Activated T-cell treated with anti-CD3 and anti-CD28 coated beads, Interleukin-2, amount 50 U/mL, for 24 hours (primary cell): ENCODE measurements at regions not wholly inside any gene's neighbourhood (a gene's known extent, or its start where the extent isn't known, plus 50 kb on each side); places are given as distances from the start of the nearest gene placed in this dataset.

Experiments
- DNase-seq: peaks from one replicate; pipeline ENCODE4 v3.0.0-alpha.2; 2020
- H3K27ac Mint-ChIP-seq: 2 replicates; pipeline ENCODE4 v1.8.0; 2020; ENCODE audit warnings: mild to moderate bottlenecking, mixed read lengths
- H3K27me3 Mint-ChIP-seq: 2 replicates; pipeline ENCODE4 v1.8.0; 2020; ENCODE audit warnings: mixed read lengths
- H3K36me3 Mint-ChIP-seq: 2 replicates; pipeline ENCODE4 v1.8.0; 2020; ENCODE audit warnings: low read depth, mixed read lengths
- H3K4me1 Mint-ChIP-seq: 2 replicates; pipeline ENCODE4 v1.8.0; 2020; ENCODE audit warnings: low read depth, mixed read lengths
- H3K4me3 Mint-ChIP-seq: 2 replicates; pipeline ENCODE4 v1.8.0; 2020; ENCODE audit warnings: mild to moderate bottlenecking, moderate library complexity, mixed read lengths
- H3K9me3 Mint-ChIP-seq: 2 replicates; pipeline ENCODE4 v1.8.0; 2020; ENCODE audit warnings: mixed read lengths

DNA sequence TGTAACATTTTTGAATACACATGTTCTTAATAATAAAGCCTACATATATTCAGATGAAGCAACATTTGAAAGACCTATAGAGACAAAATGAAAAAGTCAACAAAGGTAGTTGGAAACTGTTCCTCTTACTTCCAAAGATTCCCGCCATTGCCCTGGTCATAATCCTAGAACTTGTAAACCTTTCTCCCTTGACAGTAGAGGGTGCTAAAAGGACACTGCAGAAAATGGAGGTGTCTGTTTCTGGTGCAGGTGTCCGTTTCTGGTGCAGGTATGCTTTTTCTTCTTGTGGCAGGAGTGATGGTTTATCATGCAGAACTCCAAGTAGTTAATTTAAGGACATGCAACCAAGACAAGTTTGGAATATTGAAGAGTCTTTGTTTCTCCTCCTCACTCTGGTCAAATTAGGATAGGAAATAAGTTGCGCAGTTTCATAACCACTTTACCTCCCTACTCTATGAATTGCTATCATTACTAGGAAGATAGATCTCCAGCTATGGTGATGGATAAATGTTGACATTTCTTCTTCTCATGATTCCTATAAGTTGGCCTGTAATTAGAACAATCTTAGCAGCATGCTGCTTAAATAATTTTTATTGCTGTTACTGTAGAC, 56.0 kb upstream of the FAM174A start:
- Mint-ChIP-seq H3K27me3 (no peaks in the 10 kb centered on the region), H3K9me3 (no peaks in the 10 kb centered on the region), H3K27ac (no peak overlapping the region), H3K36me3 (no peaks in the 10 kb centered on the region), H3K4me1 (no peaks in the 10 kb centered on the region), H3K4me3 (no peak overlapping the region)
- DNase-seq: no peak

DNA sequence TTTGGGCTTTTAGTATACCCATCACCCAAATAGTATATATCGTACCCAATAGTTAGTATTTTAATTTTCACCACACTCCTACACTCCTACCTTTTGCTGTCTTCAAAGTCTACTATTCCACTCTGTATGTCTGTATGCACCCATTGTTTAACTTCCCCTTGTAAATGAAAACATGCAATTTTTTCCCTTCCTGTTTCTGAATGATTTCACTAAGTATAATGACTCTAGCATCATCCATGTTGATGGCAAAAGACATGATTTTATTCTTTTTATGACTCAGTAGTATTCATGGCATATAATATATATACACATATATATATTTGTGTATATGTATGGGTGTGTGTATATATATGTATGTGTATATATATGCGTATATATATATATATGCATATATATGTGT, 63.1 kb upstream of the FAM174A start:
- H3K36me3 Mint-ChIP-seq: no peaks in the 10 kb centered on the region
- H3K9me3 Mint-ChIP-seq: no peaks in the 10 kb centered on the region
- H3K27ac Mint-ChIP-seq: no peak overlapping the region
- H3K4me1 Mint-ChIP-seq: no peaks in the 10 kb centered on the region
- peaks cover 2% of the 10 kb centered on the region for H3K27me3 Mint-ChIP-seq
- no peak overlapping the region for H3K4me3 Mint-ChIP-seq
- no peak for DNase-seq

DNA sequence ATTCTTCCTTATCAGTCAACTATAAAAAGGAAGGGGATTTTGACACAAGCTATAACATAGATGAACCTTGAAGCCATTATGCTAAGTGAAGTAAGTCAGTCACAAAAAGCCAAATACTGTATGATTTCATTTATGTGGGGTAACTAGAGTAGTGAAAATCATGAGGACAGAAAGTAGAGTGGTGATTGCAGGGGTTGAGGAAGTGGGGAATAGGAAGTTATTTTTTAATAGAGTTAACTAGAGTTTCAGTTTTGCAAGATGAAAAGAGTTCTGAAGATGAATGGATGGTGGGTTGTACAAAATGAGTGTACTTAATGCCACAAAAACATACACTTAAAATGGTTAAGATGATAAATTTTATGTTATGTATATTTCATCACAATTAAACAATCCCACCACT, 65.4 kb upstream of the FAM174A start:
- H3K9me3 Mint-ChIP-seq: no peaks in the 10 kb centered on the region
- no peak overlapping the region for H3K4me3 Mint-ChIP-seq
- DNase-seq: no peak
- H3K27me3 Mint-ChIP-seq: peaks cover 2% of the 10 kb centered on the region
- H3K4me1 Mint-ChIP-seq: no peaks in the 10 kb centered on the region
- H3K36me3 Mint-ChIP-seq: no peaks in the 10 kb centered on the region
- H3K27ac Mint-ChIP-seq: no peak overlapping the region

DNA sequence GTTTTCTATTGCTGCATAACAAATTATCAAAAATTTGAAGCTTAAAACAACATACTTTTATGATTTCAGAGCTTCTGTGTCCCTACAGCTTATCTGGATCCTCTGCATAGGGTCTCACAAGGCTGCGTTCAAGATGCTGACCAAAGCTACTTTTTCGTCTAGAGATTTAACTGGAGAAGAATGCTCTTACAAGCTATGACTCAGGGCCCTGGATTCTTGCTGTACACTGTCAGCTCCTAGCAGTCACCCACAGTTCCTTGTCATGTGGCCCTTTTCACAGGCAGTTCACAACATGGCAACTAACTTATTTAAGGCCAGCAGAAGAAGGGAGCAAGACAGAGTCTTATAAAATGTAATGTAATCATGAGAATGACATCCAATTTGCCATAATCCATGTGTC, 70.8 kb upstream of the FAM174A start:
- H3K9me3 Mint-ChIP-seq: peaks cover 3% of the 10 kb centered on the region
- H3K27ac Mint-ChIP-seq: no peak overlapping the region
- DNase-seq: no peak
- H3K4me1 Mint-ChIP-seq: no peaks in the 10 kb centered on the region
- H3K27me3 Mint-ChIP-seq: no peaks in the 10 kb centered on the region
- H3K4me3 Mint-ChIP-seq: no peak overlapping the region
- H3K36me3 Mint-ChIP-seq: no peaks in the 10 kb centered on the region

DNA sequence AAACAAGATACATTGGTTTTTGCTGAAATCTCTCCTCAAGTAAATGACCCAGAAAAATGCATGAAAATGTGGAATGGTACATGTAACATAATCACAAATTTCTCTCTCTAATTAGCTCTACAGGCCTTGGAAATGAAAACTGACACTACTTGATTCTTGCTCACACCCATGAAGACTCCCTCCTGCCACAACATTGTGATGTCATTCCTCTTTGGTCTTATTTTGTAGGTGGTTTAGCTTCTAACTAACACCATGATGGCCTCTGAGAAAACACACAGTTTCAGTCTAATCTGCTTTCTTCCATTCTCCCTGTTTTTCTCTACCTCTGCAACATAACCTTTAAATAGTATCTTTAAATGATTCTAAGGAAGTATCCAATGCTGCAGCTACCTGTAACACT, 78.6 kb upstream of the FAM174A start:
- Mint-ChIP-seq H3K36me3 (no peaks in the 10 kb centered on the region), H3K9me3 (peaks cover 3% of the 10 kb centered on the region), H3K27ac (no peak overlapping the region), H3K4me1 (no peaks in the 10 kb centered on the region), H3K4me3 (no peak overlapping the region), H3K27me3 (peaks cover under 1% of the 10 kb centered on the region)
- DNase-seq: no peak

DNA sequence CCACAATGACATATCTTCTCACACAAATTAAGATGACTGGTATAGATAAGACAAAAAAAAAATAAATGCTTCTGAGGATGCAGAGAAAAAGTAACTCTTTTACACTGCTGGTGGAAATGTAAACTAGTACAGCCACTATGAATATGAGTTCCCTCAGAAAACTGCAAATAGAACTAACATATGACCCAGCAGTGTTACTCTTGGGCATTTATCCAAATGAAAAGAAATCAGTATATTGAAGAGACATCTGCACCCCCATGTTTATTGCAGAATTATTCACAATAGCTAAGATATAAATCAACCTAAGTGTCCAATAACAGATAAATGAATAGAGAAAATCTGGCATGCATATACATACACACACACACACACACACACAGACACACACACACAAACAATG, 83.0 kb upstream of the FAM174A start:
- no peak overlapping the region for H3K27ac Mint-ChIP-seq
- no peaks in the 10 kb centered on the region for H3K36me3 Mint-ChIP-seq
- no peaks in the 10 kb centered on the region for H3K9me3 Mint-ChIP-seq
- no peak overlapping the region for H3K4me3 Mint-ChIP-seq
- peaks cover 5% of the 10 kb centered on the region for H3K27me3 Mint-ChIP-seq
- H3K4me1 Mint-ChIP-seq: no peaks in the 10 kb centered on the region
- DNase-seq: no peak

DNA sequence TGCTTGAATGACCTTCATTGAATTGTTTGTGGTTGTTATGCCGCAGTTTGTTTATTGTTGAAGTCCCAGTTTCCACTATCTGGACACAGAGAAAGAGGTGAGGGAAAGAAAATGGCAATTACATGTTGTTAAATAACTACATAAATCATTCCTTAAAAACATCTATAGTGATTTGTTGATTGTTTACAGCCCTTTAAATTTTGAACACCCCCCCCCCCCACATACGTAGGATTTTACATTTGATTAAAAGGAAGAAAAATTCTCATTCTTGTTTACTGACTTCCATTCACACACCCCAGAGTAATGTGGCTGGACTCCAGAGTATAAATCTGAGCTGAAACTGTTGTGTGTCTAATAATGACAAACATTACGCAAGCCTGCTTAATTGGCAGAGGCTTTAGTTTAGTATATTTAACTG, 87.1 kb upstream of the FAM174A start:
- Mint-ChIP-seq H3K4me3 (no peak overlapping the region), H3K4me1 (peaks cover 1% of the 10 kb centered on the region), H3K36me3 (no peaks in the 10 kb centered on the region), H3K9me3 (no peaks in the 10 kb centered on the region), H3K27ac (no peak overlapping the region), H3K27me3 (peaks cover 5% of the 10 kb centered on the region)
- no peak for DNase-seq

DNA sequence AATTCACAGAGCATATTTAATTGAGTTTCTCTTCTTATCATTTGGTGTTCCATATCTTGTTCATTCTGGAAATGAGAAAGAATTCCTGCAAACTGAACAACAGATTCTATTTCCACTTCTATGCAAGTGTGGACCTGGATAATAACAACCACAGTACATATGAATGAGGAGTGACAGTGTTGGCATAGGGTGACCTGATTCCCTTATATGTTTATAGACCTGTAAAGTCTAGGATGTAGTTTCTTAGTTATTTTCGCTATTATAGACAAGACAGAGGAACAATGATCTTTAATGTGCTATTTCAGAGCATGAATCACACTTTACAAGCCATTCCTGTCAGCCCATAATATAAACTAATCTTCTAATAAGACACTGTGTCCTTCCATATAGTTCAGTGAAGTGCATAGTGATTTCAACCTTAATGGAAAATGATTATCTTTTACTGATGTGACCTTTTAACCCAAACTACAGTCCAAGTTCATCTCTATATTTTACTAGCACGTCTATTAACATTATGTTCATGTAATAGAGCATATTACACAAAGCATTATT, 88.2 kb upstream of the FAM174A start:
- no peak overlapping the region for H3K4me3 Mint-ChIP-seq

DNA sequence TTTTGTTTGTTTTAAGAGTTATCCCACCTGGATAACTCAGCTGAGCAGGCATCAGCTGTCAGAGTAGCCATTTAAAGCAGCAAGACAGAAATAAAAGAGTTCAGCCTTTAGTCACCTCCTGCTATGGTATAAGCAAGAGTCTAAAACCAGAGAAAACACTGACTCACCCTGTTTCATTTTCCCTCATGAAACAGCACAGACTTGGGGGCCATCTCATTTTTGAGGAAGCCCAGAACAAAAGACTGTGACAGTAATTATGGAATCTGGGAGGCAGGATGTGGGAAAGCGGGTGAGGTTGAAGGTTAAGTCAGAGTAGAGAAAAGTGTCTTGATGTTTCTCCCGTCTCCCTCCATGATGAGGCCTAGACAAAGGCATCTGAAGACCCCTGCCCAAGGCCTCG, 90.2 kb upstream of the FAM174A start:
- Mint-ChIP-seq H3K9me3 (no peaks in the 10 kb centered on the region), H3K4me3 (no peak overlapping the region), H3K27me3 (no peaks in the 10 kb centered on the region), H3K4me1 (peaks cover 1% of the 10 kb centered on the region), H3K36me3 (no peaks in the 10 kb centered on the region), H3K27ac (no peak overlapping the region)
- DNase-seq: no peak

More for the DNA sequence above, 88.2 kb upstream of the FAM174A start:
- no peak for DNase-seq
- no peaks in the 10 kb centered on the region for H3K36me3 Mint-ChIP-seq
- no peaks in the 10 kb centered on the region for H3K9me3 Mint-ChIP-seq
- H3K27ac Mint-ChIP-seq: no peak overlapping the region
- H3K4me1 Mint-ChIP-seq: peaks cover 1% of the 10 kb centered on the region
- peaks cover 5% of the 10 kb centered on the region for H3K27me3 Mint-ChIP-seq

DNA sequence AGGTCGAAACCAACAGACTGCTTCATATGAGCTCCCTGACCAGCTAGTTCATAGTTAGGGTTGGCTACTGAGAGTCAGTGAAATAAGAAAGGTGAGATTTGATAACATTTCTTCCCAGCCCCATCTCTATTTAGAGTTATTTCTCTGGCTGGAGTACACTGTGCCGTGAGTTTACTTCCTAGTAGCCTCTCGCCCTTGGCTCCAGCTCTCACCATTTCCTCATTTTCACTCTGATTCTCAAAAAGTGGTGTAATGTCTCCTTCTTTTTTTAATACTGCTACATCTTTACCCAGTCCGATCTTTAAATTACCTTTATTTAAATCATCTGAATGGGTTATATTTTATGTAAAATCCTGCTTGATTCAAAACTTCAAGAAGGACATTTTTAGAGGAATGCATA, 100.4 kb upstream of the FAM174A start:
- no peaks in the 10 kb centered on the region for H3K36me3 Mint-ChIP-seq
- H3K27ac Mint-ChIP-seq: no peak overlapping the region
- no peak overlapping the region for H3K4me3 Mint-ChIP-seq
- no peaks in the 10 kb centered on the region for H3K9me3 Mint-ChIP-seq
- H3K27me3 Mint-ChIP-seq: no peaks in the 10 kb centered on the region
- peaks cover 2% of the 10 kb centered on the region for H3K4me1 Mint-ChIP-seq
- no peak for DNase-seq

DNA sequence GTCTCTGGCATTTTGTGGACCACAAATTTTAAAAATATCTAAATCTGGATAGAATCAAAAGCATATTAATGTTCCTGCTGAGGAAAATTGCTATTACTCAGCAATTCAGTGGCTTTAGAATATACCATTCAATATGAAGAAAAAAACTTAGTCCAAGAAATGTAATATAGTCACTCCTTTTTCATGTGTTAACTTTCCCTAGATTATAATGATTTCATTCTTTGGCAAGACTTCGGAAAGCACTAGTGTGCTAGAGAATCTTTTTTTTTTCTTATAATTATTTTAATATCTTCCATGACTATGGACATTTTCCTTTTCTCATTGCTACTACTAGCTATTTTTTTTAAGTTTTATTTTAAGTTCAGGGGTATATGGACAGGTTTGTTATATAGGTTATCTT, 102.4 kb upstream of the FAM174A start:
- Mint-ChIP-seq H3K27ac (no peak overlapping the region), H3K27me3 (no peaks in the 10 kb centered on the region), H3K9me3 (no peaks in the 10 kb centered on the region), H3K36me3 (no peaks in the 10 kb centered on the region), H3K4me1 (peaks cover 2% of the 10 kb centered on the region), H3K4me3 (no peak overlapping the region)
- DNase-seq: no peak

DNA sequence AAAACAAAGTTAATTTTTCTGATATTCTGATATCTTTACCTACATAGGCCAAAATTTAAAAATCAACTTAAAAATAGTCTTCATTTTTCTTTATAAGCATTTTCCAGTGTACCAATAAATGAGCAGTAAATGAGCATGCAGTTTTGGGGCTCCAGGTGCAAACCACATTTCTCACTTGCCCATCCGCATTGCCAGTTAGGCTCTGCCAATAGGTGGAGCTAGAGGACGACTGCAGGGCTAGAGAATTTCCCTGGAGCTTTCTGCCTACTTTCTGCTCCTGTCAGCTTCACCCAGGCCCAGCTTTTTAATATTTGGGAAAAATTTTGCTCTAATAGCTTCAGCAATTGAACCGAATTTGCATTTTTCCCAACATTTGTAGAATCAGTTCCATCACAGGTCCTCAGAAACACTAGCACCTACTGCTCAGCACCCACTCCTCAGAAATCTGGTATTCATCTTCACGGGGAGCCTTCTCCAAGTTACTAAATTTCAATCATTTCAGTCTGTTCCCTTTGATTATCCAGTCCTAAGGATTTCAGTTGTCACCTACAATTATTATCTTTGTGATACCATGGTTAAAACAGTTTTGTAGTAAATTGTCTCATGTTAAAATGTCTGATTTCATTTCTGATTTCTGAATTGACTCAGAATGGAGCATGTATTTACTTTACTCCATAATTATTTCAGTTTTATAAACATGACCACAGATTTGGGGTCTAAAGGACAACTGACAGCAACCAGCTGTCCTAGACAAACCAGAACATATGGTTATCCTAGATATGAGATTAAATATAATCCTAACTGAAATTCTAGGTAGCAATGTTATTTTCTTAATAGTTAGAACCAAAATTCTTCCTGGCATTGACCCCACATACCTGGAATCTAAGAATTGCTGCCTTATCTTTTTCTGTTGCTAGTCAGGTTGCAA, 104.6 kb upstream of the FAM174A start:
- Mint-ChIP-seq H3K36me3 (no peaks in the 10 kb centered on the region), H3K4me1 (peaks cover 2% of the 10 kb centered on the region), H3K27me3 (no peaks in the 10 kb centered on the region), H3K4me3 (no peak overlapping the region), H3K27ac (no peak overlapping the region), H3K9me3 (peaks cover 1% of the 10 kb centered on the region)
- DNase-seq: peak; percentile 57

DNA sequence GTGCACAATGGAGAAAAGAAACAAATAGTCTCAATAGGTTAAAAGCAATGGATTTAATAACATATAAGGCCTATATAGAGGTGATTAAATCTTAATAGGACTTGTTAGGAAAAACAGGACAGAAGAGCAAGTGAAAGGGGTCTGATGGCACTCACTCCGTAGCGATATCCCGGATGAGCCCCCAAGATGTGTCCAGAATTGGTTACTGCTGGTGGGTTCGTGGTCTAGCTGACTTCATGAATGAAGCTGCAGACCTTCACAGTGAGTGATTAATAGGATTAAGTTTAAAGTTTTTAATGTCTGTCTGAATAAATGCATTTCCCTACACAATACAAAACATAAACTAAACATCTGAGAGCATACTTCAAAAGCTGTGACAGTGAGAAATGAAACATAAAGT, 110.4 kb upstream of the FAM174A start:
- Mint-ChIP-seq H3K4me3 (no peak overlapping the region), H3K4me1 (no peaks in the 10 kb centered on the region), H3K36me3 (peaks cover 5% of the 10 kb centered on the region), H3K27me3 (no peaks in the 10 kb centered on the region), H3K27ac (no peak overlapping the region), H3K9me3 (peaks cover 16% of the 10 kb centered on the region)
- no peak for DNase-seq

DNA sequence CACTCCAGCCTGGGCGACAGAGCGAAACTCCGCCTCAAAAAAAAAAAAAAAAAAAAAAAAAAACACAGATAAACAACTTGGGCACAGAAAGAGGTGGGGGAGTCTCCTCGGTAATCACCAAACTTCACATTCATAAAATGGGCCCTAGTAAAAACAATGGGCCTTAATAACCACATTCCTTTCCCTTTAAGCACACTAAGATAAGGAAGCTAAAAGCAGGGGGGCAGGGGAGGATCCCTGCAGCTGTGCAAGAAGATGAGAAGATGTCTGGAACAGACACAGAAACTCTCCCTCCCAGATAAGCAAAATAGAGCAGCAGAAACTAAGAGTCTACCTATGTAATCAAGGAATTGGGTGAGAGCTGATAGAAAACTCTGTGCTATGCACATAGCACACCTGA, 111.2 kb upstream of the FAM174A start:
- Mint-ChIP-seq H3K9me3 (peaks cover 16% of the 10 kb centered on the region), H3K36me3 (peaks cover 5% of the 10 kb centered on the region), H3K4me1 (no peaks in the 10 kb centered on the region), H3K27ac (no peak overlapping the region), H3K4me3 (no peak overlapping the region), H3K27me3 (no peaks in the 10 kb centered on the region)
- no peak for DNase-seq

DNA sequence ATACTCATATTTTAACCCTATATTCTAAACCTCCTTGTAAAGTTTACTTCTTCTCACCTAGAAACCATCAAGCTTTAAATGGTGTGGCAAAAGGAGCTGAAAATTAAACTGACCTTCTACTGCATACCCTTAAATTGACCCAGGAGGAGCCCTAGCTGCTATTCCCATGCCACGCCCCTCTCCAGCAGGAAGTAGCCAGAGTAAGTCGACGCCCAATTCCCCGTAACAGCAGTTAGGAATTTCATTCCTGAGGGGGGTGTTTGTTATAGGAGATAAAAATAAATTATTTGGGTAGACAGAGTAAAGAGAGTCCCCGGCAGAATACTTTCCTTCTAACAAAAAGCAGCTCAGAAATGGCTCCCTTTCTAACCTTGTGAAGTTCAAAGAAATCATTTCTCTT, 111.8 kb upstream of the FAM174A start:
- Mint-ChIP-seq H3K4me1 (no peaks in the 10 kb centered on the region), H3K27ac (no peak overlapping the region), H3K9me3 (peaks cover 16% of the 10 kb centered on the region), H3K36me3 (peaks cover 5% of the 10 kb centered on the region), H3K27me3 (no peaks in the 10 kb centered on the region), H3K4me3 (no peak overlapping the region)
- DNase-seq: no peak
